Stromal cell of bone marrow (primary cell): ENCODE measurements at regions not wholly inside any gene's neighbourhood (a gene's known extent, or its start where the extent isn't known, plus 50 kb on each side); places are given as distances from the start of the nearest gene placed in this dataset.

Experiments used
- DNase-seq: peaks from one replicate; pipeline ENCODE4 v3.0.0-alpha.2; 2012; ENCODE audit warnings: low read depth

DNA sequence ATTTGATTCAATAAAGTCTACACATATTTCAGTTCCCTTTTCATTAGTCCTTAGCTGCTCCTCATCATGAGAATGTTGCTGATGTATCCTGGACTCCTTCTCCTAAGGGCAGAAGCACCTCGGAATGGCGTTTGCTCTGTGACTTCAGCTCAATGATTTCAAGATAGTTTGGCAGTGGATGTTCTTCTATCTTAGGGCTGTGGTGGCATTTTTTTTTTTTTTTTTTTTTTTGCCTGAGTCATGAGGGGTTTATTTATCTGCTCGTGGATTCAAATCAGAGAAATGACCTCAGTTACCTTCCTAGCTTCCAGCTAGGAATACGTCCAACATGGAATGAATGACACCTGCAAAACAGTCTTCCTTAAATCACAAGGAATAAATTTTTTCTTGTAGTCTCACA is 220.0 kb upstream of the ZBED5 start:
- DNase-seq = no peak

DNA sequence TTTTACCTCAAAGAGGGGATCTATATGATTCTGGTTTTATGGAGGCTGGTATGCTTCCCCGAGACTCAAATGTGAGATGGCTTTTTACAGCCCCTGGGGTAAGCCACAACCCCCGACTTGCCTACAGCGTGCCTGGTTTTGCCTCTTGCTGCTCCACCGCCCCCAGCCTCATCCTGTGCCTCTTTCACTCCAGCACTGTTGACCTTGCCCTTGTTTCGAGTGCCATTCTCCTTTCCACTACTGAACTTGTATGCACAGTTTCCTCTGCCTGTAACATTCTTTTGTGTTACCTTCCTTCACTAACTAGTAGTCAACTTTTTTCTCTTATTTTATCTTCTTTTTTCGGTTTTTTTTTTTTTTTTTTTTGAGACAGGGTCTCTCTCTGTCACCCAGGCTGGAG is 219.0 kb upstream of the ZBED5 start:
- DNase-seq = no peak

DNA sequence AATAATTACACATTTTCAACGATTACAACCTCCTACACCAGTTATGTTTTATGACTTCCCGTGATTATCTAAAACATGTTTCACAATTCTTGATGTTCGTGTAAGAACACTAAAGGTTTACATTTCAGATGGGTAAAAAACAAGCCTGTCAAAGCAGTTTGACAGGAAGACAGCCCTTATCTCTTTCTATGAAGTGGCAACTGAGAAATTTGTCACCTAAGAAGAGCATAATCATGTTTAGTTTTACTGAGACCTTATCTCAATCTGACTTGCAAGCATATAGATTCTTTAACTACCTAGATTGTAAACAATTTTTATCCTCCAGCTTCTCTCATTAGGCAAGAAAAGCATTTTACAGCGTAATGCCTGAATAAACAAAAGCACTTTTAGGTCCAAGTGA is 218.4 kb upstream of the ZBED5 start:
- no peak for DNase-seq

DNA sequence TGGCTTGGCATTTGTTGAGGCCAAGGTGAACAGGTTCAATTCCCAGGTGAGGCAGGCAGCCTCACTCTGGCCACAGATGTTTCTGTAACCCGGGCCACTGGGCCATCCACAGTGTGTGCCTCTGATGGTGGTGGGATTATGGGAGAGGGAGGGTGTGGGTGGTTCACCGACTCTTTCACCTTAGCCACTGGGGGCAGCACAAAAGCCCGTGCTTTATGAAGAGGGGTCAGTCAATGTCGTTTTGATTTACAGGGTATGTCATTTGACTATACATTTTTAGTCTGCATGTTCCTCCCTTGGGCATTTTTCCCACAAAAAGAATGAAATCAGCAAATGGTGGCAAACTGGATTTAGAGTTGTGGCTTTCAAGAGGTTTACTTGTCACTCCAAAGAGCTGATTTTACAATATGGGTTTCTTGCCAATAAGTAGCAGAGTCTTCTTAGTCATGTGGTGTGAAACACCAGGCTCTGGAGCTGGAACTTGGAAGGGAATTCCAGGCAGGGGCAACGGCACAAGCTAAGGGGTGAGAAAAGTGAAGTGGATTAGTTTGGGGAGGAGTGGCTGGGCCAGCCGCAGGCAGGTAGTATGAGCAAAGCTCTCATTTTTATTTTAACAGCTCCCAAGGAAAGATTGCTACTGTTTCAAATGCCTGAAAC is 217.8 kb upstream of the ZBED5 start:
- DNase-seq = peak; percentile 8

DNA sequence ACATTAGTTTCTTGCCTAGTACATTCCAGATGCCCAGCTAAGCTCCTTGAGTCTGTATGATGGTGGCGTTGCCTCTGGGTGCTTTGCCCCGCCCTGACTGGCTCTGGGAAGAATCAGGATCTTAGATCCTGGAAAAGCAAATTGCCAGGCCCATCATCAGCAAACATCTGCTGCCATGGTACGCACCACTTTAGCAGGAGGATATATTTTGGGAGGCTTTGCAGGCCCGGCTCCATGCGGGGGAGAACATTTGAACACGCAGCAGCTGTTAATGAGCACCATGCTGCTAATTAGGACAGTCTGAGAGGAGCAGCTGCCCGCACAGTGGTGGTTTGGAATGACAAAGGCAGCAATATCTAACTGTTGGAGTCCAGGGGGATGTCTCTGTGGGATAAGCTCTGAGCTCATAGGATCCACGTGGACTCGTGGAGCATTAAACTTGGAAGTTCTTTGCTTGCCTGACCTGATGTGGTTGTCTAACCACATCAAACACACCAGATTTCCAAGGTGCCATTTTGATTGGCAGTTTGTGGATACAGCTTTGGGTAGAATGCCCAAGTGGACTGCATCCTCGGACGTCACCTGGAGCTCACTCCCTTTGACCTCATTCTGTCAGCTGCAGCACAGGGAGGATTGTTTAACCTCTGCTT is 217.0 kb upstream of the ZBED5 start:
- no peak for DNase-seq

DNA sequence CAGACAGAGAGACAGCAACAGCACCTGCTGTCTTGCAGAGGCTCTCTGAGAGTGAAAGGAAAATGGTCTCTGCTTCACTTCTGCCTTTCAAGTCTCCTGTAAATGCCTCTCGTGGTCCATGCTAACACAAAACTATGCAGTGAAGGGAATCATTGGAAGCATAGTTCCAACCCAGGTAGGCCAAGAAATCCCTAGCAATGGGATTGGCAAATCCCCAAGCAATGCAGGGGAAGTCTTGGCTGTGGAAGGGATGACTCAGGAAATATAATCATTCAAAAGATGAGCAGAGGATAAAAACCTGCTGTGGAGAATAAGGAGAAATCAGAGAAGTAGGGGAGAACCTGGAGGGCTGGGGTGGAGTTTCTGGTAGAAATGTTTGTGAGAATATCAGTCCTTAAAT is 216.1 kb upstream of the ZBED5 start:
- DNase-seq = no peak

DNA sequence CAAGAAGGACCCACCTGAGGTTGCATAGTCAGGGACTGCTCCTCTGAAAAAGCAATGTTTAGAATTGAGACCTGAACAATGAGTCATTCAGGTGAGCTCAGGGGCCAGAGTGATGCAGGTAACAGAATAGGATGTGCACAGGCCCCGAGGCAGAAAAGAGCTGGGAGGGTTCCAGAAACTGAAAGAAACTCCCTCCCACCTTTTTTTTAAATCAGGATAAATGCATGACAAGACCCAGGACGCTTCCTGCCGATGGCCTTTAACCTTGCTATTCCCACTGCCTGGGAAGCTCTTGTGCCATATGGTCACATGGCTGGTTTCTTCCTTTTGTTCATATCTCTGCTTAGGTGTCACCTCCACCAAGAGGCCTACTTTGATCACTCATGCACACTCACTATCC is 214.2 kb upstream of the ZBED5 start:
- DNase-seq = no peak

DNA sequence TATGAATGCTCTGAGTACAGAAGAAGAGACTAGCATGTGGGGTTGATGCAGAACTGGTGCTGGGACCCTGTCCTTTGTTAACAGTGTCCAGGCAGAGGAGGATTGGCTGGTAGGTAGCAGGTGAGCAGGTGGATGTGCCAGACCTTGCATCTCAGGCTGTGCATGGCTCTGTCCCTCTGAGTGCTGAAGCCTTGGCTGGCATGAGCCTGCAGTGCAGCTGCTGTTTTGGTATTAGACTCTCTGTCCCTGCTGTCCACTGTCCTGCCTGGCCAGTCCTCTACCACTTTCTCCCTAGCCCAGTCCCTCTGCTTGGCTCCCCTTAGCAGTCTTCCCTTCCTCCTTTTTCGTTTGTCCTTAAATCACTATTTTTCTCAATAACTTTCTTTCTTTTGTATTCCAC is 213.6 kb upstream of the ZBED5 start:
- no peak for DNase-seq

DNA sequence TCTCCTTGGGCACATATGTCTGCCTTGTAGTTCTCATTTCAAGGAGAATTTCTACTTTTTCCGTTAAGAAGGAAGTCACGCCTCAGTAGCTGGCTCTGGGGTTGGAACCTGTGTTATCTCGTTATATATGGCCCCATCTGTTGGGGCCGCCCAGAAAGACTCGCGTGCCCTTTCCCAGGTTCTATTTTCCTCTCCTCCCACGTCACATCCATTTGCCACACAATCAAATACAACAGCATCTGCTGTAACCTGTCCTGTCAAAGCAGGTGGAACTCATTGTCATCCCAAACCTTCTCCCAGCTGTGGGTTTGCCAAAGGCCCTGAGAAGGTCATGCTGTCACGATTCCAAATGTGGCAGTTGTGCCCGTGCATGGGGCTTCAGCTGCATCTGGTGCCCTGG is 213.1 kb upstream of the ZBED5 start:
- no peak for DNase-seq

DNA sequence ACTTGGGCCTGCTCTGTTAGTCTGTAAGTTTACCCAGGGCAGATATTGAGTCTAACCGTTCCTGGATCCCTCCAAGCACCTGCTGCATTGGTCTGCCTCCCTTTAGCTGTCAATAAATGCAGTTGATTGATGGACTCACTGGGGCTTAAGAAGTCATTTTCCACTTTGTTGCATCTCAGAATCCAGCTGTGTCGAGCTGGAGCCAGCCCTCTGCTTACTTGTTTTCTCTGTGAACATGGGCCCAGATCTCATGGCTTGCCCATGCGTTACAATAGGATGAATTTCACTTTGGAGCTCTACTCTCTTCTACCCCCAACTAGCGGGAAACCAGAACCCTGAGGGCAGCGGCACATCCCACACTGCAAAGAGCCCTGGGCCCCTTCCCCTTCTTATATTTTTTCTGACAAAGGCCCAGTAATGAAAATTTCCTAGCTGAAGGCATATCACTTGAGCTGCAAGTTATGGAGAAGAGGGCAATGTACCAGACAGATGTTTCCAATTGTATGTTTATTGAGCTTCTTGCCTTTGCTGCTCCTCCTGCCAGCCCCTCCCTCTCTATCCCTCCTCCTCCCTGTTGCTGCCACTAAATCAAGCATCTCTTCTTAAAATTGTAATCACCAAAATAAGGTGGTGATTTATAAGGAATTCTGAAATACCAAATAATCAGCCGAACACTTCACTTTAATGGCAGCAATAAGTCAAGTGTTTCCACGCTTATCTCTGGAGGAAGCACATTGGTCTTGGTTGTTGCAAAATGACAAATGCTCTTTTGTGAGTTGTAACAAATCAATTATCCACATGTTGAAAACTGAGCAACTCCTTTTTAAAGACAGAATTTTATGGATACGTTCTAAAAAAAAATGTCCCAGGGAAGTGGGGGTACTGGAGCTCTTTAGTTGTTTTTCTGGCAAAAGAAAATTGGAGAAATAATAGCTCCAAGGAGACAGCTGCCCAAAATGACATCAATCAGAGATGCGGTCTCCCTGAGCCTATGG is 212.3 kb upstream of the ZBED5 start:
- DNase-seq = no peak

DNA sequence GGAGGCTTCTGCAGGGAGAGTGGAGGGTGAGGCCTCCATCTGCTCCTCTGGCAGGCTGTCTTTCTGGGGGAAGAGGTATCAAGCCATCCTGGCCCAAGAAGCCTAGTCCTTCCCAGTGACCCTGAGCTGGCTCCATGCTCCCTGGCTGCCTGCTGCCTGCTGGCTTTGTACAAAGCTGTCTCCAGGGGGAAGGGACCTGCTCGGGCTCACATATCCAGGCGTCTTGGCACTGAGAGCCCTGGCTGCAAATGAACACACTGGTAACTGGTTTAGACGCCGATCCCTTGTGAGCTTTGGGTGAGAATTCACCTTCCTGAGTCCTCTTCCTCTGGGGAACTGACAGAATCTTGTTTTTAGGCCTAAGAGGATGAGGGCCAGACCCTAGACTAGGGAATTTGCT is 210.3 kb upstream of the ZBED5 start:
- DNase-seq = no peak

DNA sequence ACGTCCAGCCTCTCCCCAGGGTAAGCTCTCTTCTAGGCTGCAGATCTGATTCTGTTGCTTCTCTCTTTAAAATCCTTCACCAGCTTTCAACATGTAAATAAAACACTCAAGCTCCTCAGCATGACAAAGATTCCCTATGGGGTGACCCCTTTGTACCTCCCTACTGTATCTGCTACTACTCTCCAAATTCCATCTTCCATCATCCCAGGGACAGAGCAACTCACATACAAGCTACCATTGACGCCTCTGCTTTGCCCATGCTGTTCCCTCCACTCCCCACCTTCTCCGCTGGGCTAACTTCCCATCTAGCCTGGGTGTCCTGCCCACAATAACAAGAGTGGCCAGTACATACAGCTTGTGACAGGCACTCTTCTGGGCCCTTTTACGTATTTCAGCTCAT is 207.5 kb upstream of the ZBED5 start:
- no peak for DNase-seq

DNA sequence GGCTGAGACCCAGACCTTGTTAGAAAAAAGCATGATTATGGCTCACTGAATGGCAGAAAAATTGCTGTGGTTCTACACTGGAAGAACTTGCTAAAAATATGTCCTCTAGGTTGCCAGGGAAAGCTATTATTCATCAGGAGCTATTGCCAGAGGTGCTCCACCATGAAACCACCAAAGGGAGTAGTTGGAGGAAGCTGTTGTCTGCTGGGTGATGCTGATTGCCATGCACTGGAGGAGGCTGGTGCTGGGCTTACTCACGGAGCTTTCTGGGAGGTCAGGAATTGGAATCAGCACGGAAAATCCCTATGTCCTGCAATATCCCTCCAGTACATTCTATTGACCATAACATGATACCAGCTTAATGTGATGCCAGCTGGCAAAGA is 199.6 kb upstream of the ZBED5 start:
- peak; percentile 24 for DNase-seq

DNA sequence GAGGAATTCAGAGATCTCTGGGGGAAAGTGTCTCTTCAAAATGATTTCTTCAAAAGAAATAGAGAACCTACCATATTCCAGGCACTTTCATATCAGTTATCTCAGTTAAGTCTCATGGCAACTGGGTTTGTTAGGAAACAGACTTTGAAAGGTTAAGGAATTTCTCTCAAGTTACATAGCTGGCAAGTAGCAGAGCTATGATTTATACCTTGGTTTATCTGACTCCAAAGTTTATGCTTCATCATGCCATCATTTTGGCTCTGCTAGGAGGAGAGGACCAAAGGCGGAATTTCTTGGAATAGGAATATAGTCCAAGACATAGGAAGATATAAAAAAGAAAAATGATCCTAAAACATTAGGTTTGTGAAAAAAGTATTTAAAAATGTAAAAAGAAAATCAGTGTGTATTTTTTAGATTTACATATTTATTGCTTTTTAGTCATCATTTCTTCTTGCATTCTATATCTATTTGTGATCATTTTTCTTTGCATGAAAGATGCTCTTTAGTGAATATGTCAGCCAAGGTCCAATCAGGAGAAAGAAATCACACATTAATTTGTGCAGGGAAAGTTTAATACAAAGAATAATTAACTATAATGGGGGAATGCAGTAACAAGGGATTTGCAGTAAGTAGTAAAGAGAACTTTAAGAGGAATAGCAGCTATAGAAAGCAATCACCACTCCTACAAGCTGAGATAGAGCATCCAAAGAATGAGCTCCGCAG is 199.1 kb upstream of the ZBED5 start:
- no peak for DNase-seq

DNA sequence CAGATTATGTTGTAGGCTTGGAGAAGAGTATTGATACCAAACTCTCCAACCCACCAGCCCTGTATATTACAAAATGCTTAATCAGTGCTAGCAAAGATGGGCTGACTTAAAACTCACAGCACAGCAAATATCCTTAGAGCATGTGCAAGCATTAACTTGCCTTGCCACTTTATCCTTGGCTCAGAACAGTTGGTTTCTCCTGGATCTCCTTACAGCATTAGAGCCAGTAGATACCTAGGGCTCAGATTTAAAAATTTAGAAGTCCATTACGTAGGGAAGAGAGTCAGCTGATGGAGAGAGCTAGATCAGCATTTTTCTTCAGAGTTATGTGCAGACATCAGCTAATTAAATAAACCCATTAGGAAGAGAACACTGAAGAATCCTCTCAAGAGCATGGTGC is 198.5 kb upstream of the ZBED5 start:
- DNase-seq = no peak

DNA sequence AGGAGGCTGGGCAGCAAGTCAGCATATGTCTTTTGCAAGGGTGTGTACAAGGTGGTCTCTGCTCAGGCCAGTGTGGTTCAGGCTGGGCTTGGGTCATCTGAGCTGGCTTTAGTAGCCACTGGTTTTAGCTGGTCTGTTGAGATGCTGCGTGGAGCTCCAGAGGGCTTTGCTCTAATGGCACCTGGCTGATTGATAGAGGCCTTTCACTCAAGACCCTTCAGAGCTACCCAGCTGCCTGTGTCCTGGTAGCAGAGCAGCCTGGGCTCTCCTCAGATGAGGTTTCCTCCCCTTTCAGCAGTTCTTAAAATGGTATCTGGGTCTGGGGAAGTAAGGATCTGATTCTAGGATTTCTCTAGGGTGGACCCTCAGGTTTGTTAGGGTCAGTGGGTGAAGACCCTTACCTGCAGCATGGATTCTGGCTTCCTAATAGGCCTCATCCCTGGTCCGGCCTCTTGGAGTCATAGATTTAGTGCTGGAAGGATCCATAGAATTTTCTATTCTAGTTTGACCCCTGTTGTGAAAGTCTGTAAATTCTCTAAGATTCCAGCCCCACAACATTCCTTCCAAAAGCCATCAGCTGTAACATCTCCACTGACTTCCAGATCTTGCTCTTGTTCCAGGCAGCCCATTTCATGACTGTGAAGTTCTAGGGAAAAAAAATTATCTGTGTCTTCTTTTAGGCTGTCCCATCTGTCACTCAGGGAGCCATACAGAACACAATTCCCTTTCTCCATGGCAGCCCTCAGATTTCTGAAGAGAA is 190.2 kb upstream of the ZBED5 start:
- DNase-seq = no peak

DNA sequence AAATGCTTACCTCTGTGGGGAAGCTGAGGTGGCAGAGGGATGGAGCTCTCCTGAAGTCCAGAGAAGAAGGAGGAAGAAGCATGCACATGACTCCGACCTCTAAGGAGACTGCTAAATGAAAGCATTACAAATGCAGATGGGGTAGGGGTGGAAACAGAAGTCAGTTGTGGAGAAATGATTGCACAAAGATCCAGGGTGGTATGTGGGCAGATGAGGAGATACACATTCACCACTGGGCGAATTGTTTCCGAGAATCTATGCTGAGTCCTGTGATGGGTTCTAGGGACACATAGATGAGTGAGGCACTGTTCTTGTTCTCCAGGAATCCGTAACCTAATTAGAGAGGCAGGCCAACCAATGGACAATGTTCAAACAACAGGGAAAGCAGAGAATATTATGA is 188.9 kb upstream of the ZBED5 start:
- no peak for DNase-seq

DNA sequence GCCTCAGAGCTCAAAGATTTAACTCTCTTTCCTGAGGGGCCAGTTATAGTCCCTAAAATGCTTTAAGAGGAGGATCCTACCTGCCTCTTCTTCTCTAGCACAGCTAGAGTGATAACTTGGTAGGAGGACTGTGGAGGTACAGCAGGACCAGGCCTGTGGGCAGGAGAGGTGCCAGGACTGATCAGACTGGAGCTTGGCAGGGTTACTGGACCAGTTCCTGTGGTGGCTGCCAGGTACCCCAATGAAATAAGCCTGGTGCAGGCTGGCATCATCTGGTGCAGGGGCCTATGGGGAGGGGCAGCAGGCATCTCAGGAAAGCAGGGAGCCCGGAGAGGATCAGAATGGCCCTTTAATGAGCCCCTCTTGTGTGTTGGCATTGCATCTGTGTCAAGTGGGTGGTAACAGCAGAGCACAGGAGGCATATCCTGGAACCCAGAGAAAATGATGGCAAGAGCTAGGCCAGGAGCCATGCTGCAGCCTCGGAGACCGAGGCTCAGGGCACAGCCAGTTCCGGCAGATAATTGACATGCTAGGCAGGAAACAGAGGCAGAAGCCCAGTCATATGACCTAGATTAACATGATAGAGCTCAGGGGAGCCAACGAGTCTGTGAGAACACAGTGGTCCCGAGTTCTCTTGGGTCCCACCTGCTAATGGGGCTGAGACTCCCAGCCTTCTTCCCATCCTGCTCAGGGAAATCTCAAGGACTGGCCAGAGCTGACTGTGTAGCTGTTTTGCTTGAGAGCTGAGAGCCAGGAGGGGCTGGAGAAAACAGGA is 187.5 kb upstream of the ZBED5 start:
- no peak for DNase-seq

DNA sequence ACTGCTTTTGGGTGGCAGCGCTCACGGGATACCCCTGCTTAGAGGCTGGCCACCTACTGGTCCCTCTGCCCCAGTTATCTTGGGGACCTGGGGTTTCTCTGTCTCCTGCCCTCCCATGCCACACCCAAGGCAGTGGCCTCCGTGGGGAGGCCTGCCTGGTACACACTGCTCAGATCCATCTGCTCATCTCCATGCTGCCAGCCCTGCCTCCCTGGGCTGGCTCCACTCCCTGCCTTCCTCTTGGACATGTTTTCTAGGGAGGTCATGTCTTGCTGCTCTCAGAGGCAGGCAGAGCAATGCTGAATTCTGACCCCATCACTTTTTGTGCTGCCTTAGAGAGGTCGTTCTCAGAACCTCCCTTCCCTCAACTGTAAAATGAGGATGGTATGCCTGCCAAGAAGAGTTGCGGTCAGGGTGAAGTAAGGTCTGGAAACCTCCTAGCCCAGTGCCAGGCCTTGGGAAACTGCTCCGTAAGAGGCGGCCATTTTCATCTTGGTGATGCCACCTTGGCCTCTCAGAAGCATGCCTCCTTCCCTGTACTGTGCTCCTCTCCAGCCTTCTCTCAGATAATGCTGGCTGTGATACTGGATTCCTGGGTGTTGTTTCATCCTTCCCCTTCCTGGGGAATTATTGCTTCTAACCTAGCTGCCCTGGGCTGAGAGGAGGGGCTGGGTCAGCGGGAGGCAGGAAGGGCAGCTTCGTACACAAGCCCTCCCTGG is 186.4 kb upstream of the ZBED5 start:
- no peak for DNase-seq

DNA sequence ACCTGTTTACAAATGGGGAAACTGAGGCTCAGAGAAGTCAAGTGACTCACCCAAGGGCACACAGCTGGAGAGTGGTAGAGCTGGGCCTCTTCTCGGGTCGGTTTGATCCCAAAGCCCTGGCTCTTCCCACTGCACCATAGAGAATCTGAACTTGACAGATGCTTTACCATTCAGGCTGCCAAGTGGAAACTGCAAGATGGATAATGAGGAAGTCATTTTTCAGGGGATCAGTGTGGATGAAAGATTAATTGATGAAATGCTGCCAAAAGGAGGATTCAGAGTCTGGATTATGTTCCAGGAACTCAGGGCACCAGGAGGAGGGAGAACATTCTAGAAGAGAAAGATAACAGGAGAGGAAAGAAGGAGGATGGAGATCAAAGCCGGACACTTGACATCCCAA is 185.9 kb upstream of the ZBED5 start:
- DNase-seq = no peak
